Anterior cingulate cortex (tissue), 58 donors: ENCODE measurements at regions not wholly inside any gene's neighbourhood (a gene's known extent, or its start where the extent isn't known, plus 50 kb on each side); places are given as distances from the start of the nearest gene placed in this dataset.
A peak's percentile ranks its signal among the peaks of the same experiment; 100 is the strongest.

ENCODE experiments used
- DNase-seq, 58 donors: peaks; one replicate each; lab custom pipeline; 2025; lab: John Stamatoyannopoulos, UW

GRCh38 chr6:29884261-29884660, 56.6 kb downstream of the HLA-G start:
- DNase-seq, result no peak

- no peak for DNase-seq
These were observed 55.6 kb upstream of the HLA-A start for GRCh38 chr6:29886701-29887100.

GRCh38 chr6:29887330-29887818, 55.0 kb upstream of the HLA-A start:
- peak in 9 of 58 donors; percentile 2 to 34 (median 14) for DNase-seq

- peak in 33 of 58 donors; percentile 1 to 72 (median 29) for DNase-seq
These were observed 54.2 kb upstream of the HLA-A start for GRCh38 chr6:29887819-29888776.
